ENCODE measurements at regions not wholly inside any gene's neighbourhood (a gene's known extent, or its start where the extent isn't known, plus 50 kb on each side); places are given as distances from the start of the nearest gene placed in this dataset.

DNA sequence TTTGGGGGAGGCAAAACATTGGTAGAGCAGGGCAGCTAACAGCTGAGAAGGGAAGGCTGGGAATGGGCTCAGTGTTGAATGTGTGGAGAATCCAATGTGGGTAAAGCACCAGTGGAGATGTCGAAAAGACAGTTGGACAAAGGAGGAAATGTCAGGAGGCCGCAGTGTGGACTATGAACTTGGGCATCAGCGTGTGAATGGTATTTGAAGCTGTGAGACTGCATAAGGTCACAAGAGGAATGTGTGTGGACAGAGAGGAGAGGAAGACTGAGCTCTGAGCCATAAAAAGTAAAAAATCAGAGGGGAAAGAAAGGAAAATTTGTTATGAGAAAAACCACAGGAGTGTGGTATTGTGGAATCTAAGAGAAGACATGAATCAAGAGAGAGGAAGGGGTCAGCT, 99.4 kb upstream of the ADAMTS16 start:
- intact Hi-C loops (cut with micrococcal nuclease) = no loop called here
- TF ChIP-seq, protein P1, sequence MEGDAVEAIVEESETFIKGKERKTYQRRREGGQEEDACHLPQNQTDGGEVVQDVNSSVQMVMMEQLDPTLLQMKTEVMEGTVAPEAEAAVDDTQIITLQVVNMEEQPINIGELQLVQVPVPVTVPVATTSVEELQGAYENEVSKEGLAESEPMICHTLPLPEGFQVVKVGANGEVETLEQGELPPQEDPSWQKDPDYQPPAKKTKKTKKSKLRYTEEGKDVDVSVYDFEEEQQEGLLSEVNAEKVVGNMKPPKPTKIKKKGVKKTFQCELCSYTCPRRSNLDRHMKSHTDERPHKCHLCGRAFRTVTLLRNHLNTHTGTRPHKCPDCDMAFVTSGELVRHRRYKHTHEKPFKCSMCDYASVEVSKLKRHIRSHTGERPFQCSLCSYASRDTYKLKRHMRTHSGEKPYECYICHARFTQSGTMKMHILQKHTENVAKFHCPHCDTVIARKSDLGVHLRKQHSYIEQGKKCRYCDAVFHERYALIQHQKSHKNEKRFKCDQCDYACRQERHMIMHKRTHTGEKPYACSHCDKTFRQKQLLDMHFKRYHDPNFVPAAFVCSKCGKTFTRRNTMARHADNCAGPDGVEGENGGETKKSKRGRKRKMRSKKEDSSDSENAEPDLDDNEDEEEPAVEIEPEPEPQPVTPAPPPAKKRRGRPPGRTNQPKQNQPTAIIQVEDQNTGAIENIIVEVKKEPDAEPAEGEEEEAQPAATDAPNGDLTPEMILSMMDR (IDR thresholded peaks at IDR 0.05) = no peak
- POLR2A ChIA-PET = no interaction called here
- Mint-ChIP-seq H3K27me3 (no peaks in the 10 kb centered on the region), H3K9me3 (no peaks in the 10 kb centered on the region), H3K36me3 (ENCODE audit: low read depth) (no peaks in the 10 kb centered on the region), H3K4me3 (no peak overlapping the region), H3K4me1 (no peaks in the 10 kb centered on the region), H3K27ac (no peak overlapping the region)
- ATAC-seq (ENCODE audit: low read depth) (no peak), DNase-seq (no peak)
- CTCF ChIA-PET = no interaction called here

DNA sequence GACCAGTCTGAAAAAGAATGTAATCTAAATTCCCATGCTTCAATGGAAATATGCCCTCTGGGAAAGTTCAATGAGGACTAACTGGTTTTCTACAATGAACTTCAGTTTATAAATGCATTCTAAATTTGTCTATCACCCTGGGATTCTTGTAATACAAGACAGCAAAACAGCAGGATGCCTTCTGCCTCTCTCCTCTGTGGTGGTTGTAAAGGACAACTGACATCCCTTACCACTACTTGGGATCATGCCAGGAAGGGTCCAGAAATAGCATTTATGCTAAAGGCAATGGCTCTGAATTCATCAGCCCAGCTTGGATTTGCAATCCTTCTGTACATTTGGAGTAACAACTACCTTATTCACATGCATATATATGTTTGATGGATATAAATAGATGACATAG, 97.3 kb upstream of the ADAMTS16 start:
- TF ChIP-seq, protein P1 (IDR thresholded peaks at IDR 0.05) = no peak
- Mint-ChIP-seq H3K4me3 (no peak overlapping the region), H3K27me3 (no peaks in the 10 kb centered on the region), H3K4me1 (no peaks in the 10 kb centered on the region), H3K36me3 (ENCODE audit: low read depth) (no peaks in the 10 kb centered on the region), H3K9me3 (no peaks in the 10 kb centered on the region), H3K27ac (no peak overlapping the region)
- ChIA-PET POLR2A (no interaction called here), CTCF (no interaction called here)
- intact Hi-C loops (cut with micrococcal nuclease) = no loop called here
- no peak for ATAC-seq (ENCODE audit: low read depth)
- DNase-seq = no peak

DNA sequence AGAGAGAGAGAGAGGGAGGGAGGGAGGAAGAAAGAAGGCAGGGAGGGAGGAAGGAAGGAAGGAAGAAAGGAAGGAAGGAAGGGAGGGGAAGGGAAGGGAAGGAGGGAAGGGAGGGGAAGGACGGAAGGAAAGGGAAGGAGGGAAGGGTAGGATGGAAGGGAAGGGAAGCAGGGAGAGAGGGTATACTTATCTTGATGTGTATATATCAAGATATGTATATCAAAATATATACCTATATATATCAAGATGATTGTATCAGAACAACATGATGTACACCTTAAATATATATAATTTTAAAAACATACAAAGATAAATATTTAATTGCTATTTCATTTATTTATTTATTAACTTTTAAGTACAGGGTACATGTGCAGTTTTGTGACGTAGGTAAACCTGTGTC, 96.8 kb upstream of the ADAMTS16 start:
- ATAC-seq (ENCODE audit: low read depth) = no peak
- Mint-ChIP-seq H3K9me3 (no peaks in the 10 kb centered on the region), H3K4me1 (no peaks in the 10 kb centered on the region), H3K27me3 (no peaks in the 10 kb centered on the region), H3K36me3 (ENCODE audit: low read depth) (no peaks in the 10 kb centered on the region), H3K27ac (no peak overlapping the region), H3K4me3 (no peak overlapping the region)
- intact Hi-C loops (cut with micrococcal nuclease) = no loop called here
- DNase-seq = no peak
- ChIA-PET POLR2A (no interaction called here), CTCF (no interaction called here)
- TF ChIP-seq, protein P1 (IDR thresholded peaks at IDR 0.05) = no peak

DNA sequence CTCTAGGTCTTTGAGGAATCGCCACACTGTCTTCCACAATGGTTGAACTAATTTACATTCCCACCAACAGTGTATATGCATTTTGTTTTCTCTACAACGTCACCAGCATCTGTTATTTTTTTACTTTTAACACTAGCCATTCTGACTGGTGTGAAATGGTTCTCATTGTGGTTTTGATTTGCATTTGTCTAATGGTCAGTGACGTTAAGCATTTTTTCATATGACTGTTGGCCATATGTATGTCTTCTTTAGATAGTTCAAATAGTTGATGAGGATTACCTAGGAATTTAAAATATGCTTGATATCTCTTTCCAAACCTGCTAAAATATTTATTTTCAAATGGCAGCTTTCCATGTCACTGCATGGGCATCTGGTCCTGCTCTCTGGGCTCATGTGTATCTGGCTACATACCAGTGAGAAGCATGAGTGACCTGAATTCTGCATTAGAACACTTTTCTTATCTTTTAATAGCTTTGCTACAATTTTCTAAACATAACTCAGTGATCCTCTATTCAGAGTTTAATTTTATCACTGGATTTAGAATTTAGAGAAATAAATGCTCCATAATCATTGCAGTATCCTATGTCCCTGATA, 95.8 kb upstream of the ADAMTS16 start:
- no peaks in the 10 kb centered on the region for H3K9me3 Mint-ChIP-seq
- POLR2A ChIA-PET = no interaction called here
- no peak overlapping the region for H3K4me3 Mint-ChIP-seq
- TF ChIP-seq, protein P1 (IDR thresholded peaks at IDR 0.05) = no peak
- no peak for ATAC-seq (ENCODE audit: low read depth)
- H3K36me3 Mint-ChIP-seq (ENCODE audit: low read depth) = no peaks in the 10 kb centered on the region
- intact Hi-C loops (cut with micrococcal nuclease) = no loop called here
- H3K27ac Mint-ChIP-seq = no peak overlapping the region
- no peak for DNase-seq
- CTCF ChIA-PET = no interaction called here
- H3K27me3 Mint-ChIP-seq = no peaks in the 10 kb centered on the region
- no peaks in the 10 kb centered on the region for H3K4me1 Mint-ChIP-seq

DNA sequence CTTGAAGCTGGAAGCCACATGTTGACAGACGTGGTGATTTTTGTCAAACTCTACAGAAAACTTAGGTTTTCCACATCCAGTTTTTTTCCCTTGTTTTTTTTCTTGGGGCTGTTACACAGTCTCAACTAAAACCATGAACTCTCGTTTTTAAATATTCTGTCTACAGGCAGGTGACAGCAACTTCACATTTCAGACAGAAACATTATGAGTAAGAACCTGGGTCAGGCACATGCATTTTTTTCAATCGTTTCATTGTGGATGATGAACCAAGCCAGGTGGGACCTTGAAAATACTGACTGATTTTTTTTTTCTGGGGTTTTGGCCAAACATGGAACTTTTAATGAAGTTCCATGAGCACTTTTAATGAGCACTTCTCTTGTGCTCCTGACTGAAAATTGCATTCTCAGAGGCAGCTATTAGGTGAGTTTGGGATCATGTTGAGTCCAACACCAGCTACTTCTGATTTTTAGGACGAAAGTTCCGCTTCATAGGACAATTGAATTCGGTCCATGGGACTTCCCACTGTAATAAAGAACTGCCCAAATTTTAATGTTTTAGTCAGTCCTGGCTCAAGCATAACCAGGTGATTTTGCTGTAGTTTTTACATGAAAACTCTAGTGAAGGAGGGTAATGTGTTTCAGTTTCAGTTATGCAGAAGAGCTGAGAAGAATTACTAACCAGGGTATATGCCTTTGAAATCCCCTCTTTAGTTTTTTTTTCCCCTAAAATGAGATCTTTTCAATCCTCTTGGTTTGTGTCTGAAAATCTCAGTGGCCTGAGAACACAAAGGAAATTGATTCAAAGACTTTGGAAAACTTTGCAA, 93.2 kb upstream of the ADAMTS16 start:
- Mint-ChIP-seq H3K4me1 (no peaks in the 10 kb centered on the region), H3K4me3 (no peak overlapping the region), H3K9me3 (no peaks in the 10 kb centered on the region), H3K27me3 (no peaks in the 10 kb centered on the region), H3K36me3 (ENCODE audit: low read depth) (no peaks in the 10 kb centered on the region), H3K27ac (no peak overlapping the region)
- intact Hi-C loops (cut with micrococcal nuclease) = no loop called here
- DNase-seq (no peak), ATAC-seq (ENCODE audit: low read depth) (no peak)
- CTCF ChIA-PET = no interaction called here
- POLR2A ChIA-PET = no interaction called here
- TF ChIP-seq, protein P1 (IDR thresholded peaks at IDR 0.05) = no peak

All from activated B cell treated with CpG ODN at 0.5 μM for 24 hours (primary cell).